ENCODE measurements at regions not wholly inside any gene's neighbourhood (a gene's known extent, or its start where the extent isn't known, plus 50 kb on each side); places are given as distances from the start of the nearest gene placed in this dataset.

DNA sequence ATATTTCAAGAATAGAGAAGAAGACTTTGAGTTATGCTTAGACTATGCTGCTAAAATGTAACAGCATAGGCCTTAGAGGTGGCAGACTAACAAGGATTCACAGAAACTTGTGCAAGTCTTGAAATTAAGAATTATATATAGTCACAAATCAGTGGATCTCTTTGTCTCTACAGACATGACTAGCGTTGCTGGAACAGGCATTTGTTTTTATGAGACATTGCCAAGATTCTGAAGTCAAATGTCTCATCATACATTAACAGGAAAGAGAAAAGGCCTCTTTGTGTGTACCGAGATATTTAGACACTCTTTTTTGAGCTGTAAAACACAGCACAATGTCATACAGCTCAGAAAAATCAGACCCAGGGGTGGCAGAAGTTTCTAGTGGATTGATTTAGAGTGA, 207.1 kb downstream of the TMX3 start:
- no peak for TF ChIP-seq EP300 (IDR thresholded peaks at IDR 0.05; ENCODE audit: borderline replicate concordance)
- no peak for TF ChIP-seq CREB1 (IDR thresholded peaks at IDR 0.05; ENCODE audit: low read depth)
- no peak for TF ChIP-seq TAF1 (IDR thresholded peaks at IDR 0.05; ENCODE audit: low read depth)
- TF ChIP-seq EGR1 (IDR thresholded peaks at IDR 0.05): no peak

GRCh38 chr18:68505178-68505574, 209.7 kb downstream of the TMX3 start:
- no peak for TF ChIP-seq FOXM1 (IDR thresholded peaks at IDR 0.05; ENCODE audit: borderline replicate concordance, low read depth)
- TF ChIP-seq EGR1 (IDR thresholded peaks at IDR 0.05): no peak
- no peak for TF ChIP-seq TEAD4 (IDR thresholded peaks at IDR 0.05)
- TF ChIP-seq CREB1 (IDR thresholded peaks at IDR 0.05; ENCODE audit: low read depth): no peak
- no peak for TF ChIP-seq TAF1 (IDR thresholded peaks at IDR 0.05; ENCODE audit: low read depth)
- no peak for TF ChIP-seq YY1 (IDR thresholded peaks at IDR 0.05; ENCODE audit: low read depth)
- TF ChIP-seq, protein P1, sequence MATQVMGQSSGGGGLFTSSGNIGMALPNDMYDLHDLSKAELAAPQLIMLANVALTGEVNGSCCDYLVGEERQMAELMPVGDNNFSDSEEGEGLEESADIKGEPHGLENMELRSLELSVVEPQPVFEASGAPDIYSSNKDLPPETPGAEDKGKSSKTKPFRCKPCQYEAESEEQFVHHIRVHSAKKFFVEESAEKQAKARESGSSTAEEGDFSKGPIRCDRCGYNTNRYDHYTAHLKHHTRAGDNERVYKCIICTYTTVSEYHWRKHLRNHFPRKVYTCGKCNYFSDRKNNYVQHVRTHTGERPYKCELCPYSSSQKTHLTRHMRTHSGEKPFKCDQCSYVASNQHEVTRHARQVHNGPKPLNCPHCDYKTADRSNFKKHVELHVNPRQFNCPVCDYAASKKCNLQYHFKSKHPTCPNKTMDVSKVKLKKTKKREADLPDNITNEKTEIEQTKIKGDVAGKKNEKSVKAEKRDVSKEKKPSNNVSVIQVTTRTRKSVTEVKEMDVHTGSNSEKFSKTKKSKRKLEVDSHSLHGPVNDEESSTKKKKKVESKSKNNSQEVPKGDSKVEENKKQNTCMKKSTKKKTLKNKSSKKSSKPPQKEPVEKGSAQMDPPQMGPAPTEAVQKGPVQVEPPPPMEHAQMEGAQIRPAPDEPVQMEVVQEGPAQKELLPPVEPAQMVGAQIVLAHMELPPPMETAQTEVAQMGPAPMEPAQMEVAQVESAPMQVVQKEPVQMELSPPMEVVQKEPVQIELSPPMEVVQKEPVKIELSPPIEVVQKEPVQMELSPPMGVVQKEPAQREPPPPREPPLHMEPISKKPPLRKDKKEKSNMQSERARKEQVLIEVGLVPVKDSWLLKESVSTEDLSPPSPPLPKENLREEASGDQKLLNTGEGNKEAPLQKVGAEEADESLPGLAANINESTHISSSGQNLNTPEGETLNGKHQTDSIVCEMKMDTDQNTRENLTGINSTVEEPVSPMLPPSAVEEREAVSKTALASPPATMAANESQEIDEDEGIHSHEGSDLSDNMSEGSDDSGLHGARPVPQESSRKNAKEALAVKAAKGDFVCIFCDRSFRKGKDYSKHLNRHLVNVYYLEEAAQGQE (IDR thresholded peaks at IDR 0.05; ENCODE audit: low read depth): no peak
- no peak for TF ChIP-seq CEBPB (IDR thresholded peaks at IDR 0.05)
- TF ChIP-seq NFIC (IDR thresholded peaks at IDR 0.05): no peak
- no peak for TF ChIP-seq TCF12 (IDR thresholded peaks at IDR 0.05; ENCODE audit: low read depth)
- no peak for TF ChIP-seq RAD21 (IDR thresholded peaks at IDR 0.05; ENCODE audit: low read depth)
- no peak for TF ChIP-seq ZBTB7A (IDR thresholded peaks at IDR 0.05; ENCODE audit: low read depth)
- no peak for TF ChIP-seq MAX (IDR thresholded peaks at IDR 0.05)
- TF ChIP-seq USF1 (IDR thresholded peaks at IDR 0.05): no peak
- TF ChIP-seq EP300 (IDR thresholded peaks at IDR 0.05; ENCODE audit: borderline replicate concordance): no peak

- TF ChIP-seq MAX (IDR thresholded peaks at IDR 0.05) (no peak), TAF1 (IDR thresholded peaks at IDR 0.05; ENCODE audit: low read depth) (no peak), EGR1 (IDR thresholded peaks at IDR 0.05) (no peak), FOXM1 (IDR thresholded peaks at IDR 0.05; ENCODE audit: borderline replicate concordance, low read depth) (no peak), CREB1 (IDR thresholded peaks at IDR 0.05; ENCODE audit: low read depth) (no peak), ZBTB7A (IDR thresholded peaks at IDR 0.05; ENCODE audit: low read depth) (no peak), USF1 (IDR thresholded peaks at IDR 0.05) (no peak), RAD21 (IDR thresholded peaks at IDR 0.05; ENCODE audit: low read depth) (no peak), TEAD4 (IDR thresholded peaks at IDR 0.05) (no peak), CEBPB (IDR thresholded peaks at IDR 0.05) (no peak), NFIC (IDR thresholded peaks at IDR 0.05) (no peak), EP300 (IDR thresholded peaks at IDR 0.05; ENCODE audit: borderline replicate concordance) (no peak), YY1 (IDR thresholded peaks at IDR 0.05; ENCODE audit: low read depth) (no peak), TCF12 (IDR thresholded peaks at IDR 0.05; ENCODE audit: low read depth) (no peak)
- TF ChIP-seq, protein P1 (IDR thresholded peaks at IDR 0.05; ENCODE audit: low read depth): no peak
These were observed 210.3 kb downstream of the TMX3 start for GRCh38 chr18:68504441-68505177.

- no peak for TF ChIP-seq RAD21 (IDR thresholded peaks at IDR 0.05; ENCODE audit: low read depth)
- TF ChIP-seq TAF1 (IDR thresholded peaks at IDR 0.05; ENCODE audit: low read depth): no peak
- TF ChIP-seq MAX (IDR thresholded peaks at IDR 0.05): no peak
- TF ChIP-seq CEBPB (IDR thresholded peaks at IDR 0.05): no peak
- no peak for TF ChIP-seq NFIC (IDR thresholded peaks at IDR 0.05)
- no peak for TF ChIP-seq TEAD4 (IDR thresholded peaks at IDR 0.05)
- no peak for TF ChIP-seq ZBTB7A (IDR thresholded peaks at IDR 0.05; ENCODE audit: low read depth)
- no peak for TF ChIP-seq TCF12 (IDR thresholded peaks at IDR 0.05; ENCODE audit: low read depth)
- TF ChIP-seq EP300 (IDR thresholded peaks at IDR 0.05; ENCODE audit: borderline replicate concordance): no peak
These were observed 214.4 kb downstream of the TMX3 start for GRCh38 chr18:68500556-68500955.

DNA sequence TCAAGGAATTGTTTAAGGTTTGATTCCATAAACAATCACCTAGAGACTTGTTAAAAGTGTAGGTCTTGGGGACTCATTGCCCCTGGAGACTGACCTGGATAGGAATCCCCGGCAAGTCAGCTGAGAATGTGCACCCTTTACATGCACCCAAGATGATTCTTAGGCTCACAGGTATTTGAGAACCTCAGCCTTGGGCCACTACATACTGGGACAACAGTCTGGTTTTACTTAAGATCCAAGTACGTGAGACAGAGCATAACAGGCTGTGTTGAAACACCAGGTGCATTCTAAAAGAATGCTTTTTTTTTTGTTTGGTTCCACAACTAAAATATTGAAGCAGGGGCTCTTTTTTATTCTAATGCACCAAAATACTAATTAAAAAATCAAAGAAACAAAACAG, 215.8 kb downstream of the TMX3 start:
- TF ChIP-seq TAF1 (IDR thresholded peaks at IDR 0.05; ENCODE audit: low read depth) (no peak), USF1 (IDR thresholded peaks at IDR 0.05) (no peak), ZBTB7A (IDR thresholded peaks at IDR 0.05; ENCODE audit: low read depth) (no peak), FOXM1 (IDR thresholded peaks at IDR 0.05; ENCODE audit: borderline replicate concordance, low read depth) (no peak), EP300 (IDR thresholded peaks at IDR 0.05; ENCODE audit: borderline replicate concordance) (no peak), TCF12 (IDR thresholded peaks at IDR 0.05; ENCODE audit: low read depth) (no peak)
- TF ChIP-seq, protein P1 (IDR thresholded peaks at IDR 0.05; ENCODE audit: low read depth): no peak

All from Ishikawa (cell line).